Femur (tissue), 1 donor: ENCODE measurements at regions not wholly inside any gene's neighbourhood (a gene's known extent, or its start where the extent isn't known, plus 50 kb on each side); places are given as distances from the start of the nearest gene placed in this dataset.

Experiments used
- DNase-seq: peaks from one replicate; pipeline ENCODE4 v3.0.0-alpha.2; 2017

DNA sequence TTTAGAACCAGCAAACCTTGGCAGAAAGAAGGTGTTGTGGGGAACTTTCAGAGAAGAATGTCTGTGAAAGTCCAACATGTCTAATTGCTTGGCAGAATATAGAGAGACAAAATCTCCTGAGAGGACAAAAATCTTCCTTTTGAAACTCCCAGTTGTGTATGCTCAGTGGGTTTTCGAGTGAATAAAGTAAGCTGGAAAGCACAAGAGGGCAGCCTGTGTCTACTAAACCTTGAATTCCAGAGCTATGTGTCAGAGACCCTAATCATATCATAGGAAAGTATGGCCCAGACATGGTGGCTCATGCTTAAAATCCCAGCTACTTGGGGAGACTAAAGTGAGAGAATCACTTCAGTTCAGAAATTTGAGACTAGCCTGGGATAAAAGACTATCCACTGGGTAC lies 661.2 kb downstream of the SLC16A7 start:
- no peak for DNase-seq

DNA sequence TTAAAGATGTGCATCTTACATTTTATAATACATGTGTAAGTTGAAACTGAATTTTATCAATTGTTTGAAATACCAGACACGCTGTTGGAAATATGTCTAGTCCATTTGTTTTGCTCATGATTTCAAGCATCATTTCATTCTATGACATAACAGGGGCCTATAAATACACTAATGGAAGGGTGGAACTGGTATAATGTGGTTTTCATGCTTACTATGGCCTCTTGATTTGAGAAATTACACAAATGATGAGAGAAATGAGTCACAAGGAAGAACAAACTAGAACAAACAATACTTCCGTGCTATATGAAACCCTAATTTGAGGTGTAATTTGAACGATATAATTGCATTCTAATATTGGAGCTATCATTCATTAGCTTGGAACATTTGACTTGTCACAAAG lies 663.4 kb downstream of the SLC16A7 start:
- no peak for DNase-seq

DNA sequence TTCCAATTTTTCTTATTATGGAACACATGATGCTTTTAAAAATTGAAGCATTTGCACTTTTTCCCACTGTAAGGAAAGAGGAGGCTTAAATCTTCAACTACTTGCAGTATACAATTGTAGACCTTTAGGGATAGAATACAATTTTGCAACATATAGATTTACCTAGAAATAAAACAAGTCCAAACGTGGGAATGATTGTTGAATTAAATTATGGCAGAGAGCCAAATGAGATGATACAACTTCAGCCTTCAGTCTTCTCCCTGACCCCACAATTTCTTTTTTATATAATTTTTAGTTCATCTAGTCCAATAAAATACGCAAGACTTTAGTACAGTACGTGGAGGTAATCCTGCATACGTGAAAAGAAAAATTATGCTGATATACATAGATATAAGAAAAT lies 666.5 kb downstream of the SLC16A7 start:
- DNase-seq, result no peak

DNA sequence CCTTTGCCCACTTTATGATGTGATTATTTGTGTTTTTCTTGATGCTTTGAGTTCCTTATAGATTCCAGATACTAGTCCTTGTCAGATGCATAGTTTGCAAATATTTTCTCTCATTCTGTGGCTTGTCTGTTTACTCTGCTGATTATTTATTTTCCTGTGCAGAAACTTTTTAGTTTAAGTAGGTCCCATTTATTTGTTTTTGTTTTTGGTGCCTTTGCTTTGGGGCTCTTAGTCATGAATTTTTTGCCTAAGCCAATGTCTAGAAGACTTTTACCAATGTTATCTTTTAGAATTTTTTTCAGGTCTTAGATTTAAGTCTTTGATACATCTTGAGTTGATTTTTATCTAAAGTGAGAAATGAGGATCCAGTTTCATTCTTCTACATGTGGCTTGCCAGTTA lies 667.3 kb downstream of the SLC16A7 start:
- no peak for DNase-seq

DNA sequence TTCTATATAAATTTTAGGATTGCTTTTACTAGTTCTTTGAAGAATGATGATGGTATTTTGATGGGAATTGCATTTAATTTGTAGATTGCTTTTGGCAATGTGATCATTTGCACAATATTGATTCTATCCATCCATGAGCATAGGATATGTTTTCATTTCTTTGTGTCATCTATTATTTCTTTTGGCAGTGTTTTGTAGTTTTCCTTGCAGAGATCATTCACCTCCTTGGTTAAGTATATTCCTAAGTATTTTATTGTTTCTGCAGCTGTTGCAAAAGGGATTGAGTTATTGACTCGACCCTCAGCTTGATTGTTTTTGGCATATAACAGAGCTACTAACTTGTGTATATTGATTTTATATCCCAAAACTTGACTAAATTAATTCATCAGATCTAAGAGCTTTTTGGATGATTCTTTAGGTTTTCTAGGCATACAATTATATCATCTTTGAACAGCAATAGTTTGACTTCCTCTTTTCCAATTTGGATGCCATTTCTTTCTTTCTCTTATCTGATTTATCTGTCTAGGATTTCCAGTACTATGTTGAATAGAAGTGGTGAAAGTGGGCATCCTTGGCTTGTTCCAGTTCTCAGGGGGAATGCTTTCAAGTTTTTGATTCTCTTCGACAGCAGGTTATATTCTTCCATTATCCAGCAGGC lies 668.1 kb downstream of the SLC16A7 start:
- DNase-seq, result no peak

DNA sequence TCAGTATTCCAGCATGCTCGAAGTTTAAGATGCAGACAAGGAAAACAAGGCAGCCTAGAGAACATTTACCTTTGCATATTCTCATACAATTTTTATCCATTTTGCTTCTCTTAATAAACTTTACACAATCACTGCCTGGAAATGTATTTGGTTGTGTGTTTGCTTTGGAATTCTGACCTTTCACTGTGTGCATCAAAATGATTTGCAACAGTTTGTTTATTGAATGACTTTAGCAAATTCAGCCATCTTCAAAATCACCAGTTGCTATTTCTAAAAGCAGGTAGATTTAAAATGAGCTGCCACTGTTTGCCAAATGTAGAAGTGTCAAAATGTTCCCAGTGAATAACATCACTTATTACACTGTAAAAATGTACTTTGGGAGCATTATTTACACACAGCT lies 669.9 kb downstream of the SLC16A7 start:
- DNase-seq, result no peak

DNA sequence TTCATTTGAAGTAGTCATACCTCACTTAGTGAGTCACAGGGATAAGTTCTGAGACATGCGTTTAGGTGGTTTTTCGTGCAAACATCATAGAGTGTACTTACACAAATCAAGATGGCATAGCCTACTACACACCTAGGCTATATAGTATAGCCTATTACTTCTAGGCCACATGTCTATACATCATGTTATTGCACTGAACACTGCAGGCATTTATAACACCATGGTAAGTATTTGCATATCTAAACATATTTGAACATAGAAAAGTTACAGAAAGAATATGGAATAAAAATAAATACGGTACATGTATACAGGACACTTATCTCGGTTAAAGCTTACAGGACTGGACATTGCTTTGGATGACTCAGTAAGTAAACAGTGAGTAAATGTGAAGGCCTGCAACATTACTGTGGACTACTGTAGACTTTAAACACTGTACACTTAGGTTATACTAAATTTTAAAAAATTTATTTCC lies 670.6 kb downstream of the SLC16A7 start:
- no peak for DNase-seq

DNA sequence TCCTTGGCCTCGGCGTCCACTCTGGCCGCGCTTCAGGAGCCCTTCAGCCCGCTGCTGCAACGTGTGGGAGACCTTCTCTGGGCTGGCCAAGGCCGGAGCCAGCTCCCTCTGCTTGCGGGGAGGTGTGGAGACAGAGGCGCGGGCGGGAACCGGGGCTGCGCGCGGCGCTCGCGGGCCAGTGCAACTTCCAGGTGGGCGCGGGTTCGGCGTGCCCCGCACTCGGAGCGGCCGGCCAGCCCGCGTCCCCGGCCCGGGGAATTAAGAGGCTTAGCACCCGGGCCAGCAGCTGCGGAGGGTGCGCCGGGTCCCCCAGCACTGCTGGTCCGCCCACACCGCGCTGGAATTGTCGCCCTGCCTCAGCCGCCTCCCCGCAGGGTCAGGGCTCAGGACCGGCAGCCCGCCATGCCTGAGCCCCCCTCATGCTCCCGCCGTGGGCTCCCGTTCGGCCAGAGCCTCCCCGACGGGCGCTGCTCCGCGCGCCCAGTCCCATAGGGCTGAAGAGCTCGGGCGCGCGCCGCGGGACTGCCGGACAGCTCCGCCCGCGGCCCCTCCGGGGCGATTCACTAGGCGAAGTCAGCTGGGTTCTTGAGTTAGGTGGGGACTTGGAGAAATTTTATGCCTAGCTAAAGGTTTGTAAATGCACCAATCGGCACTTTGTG lies 673.9 kb downstream of the SLC16A7 start:
- DNase-seq, result no peak

DNA sequence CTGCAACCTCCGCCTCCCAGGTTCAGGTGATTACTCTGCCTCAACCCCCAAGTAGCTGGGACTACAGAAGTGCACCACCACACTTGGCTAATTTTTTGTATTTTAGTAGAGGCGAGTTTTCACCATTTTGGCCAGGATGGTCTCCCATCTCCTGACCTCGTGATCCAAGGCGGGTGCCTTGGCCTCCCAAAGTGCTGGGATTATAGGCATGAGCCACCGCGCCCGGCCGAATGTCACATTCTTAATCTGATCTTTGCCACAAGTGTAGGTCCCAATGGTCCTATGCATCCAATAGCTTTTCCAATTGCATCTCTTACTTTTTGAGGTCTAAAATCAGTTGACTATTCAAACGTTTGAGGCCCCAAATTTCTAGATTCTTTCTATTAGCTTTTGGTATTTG lies 676.0 kb downstream of the SLC16A7 start:
- no peak for DNase-seq

DNA sequence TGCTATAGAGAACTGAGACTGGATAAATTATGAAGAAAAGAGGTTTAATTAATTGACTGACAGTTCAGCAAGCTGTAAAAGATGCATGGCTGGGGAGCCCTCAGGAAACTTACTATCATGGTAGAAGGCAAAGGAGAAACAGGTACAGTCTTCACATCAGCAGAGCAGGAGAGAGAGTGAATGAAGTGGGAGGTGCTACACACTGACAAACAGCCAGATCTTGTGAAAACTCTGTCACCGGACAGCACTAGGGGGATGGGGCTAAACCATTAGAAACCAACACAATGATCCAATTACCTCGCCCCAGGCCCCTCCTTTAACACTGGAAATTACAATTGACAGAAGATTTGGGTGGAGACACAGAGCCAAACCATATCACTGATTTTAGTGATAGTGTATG lies 682.4 kb downstream of the SLC16A7 start:
- DNase-seq, result no peak

DNA sequence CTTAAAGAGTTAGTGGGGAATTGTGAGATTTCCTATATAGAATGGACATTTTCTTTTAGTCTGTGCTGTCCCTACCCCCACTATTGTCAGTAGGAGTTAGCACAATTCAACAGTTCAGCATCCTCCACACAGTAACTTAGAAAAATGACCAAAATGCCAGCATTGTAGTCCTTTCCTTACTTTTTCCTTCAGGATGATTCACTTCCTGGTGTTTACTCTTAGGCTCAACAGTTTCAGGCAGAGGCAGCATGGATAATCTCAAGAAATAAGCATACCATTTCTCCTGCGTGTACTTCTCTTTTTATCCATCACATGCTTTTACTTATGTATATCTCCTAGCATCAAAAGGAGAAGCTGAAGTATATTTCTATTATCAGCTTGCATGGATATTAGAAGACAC lies 683.4 kb downstream of the SLC16A7 start:
- DNase-seq, result no peak

DNA sequence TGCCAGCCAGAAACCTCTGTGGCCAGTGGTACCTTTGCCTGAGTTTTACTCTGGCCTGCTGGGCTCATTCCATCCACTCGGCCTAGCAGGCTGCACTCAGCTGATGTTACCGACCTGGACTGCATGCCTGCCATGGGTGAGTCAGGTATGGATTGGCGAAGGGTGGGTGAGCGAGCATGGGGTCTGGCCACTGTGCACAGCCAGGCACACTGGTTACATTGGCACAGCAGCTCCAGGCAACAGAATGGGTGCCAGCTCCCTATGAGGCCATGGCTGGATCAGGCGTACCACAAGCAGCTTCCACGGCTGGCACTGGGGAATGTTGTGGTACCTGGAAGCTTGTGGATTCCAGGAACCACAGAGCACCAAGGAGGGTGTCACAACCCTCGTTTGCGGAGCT lies 685.7 kb downstream of the SLC16A7 start:
- no peak for DNase-seq

DNA sequence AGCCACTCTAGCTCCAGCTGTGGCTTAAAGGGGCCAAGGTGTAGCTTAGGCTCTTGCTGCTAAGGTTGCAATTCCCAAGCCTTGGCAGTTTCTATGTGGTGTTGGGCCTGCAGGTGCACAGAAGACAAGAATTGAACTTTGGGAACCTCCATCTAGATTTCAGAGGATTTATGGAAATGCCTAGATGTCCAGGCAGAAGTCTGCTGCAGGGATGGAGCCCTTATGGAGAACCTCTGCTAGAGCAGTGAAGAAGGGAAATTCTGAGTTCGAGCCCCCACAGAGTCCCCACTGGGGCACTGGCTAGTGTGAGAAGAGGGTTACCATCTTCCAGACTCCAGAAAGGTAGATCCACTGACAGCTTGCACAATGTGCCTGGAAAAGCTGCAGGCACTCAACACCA lies 694.7 kb downstream of the SLC16A7 start:
- DNase-seq, result no peak

DNA sequence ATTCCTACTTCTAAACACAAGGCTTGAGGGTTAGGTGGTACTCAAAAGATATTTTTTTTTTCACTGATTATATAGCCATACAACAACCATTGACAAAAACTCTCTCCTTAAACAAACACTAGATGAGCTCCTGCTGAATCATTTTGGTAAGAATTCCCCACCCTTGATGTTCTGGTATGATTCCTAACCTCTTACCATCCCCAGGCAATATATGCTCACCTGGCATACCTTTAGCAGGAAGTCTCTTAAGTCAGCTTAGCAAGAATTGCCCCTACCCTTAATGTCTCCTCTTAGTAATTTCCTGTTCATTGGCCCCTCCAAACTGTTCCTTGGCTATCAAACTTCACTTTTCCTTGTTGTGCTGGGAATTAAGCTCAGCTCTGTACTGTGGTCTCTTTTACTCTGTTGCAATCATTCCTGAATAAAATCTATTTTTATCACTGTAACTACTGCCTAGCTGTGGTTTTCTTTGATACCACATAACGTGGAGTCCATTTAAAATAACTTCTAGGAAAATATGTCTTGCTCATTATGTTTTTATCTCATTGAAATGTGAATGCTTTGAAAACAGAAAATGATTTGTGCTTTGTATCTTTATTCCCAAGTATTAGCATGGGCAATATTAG lies 712.6 kb downstream of the SLC16A7 start:
- DNase-seq, result no peak

DNA sequence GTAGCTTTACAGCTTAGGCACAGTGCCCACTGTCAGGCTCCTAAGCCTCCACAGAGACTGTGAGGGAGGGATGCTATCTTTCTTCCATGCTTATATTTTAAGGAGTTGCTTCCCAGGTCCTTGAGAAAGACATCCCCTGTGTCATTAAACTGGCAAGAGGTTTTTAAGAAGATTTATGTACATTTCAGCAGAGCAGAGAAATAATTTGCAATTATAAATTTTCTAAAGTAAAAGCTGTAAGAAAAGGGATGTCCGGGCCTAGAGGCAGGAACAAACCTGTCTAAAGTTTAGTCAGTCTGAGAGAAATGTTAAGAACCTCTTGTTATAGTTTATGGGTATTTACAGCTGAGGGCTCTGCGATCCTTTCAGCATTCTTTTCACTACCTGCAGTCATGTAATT lies 716.1 kb downstream of the SLC16A7 start:
- DNase-seq, result no peak

DNA sequence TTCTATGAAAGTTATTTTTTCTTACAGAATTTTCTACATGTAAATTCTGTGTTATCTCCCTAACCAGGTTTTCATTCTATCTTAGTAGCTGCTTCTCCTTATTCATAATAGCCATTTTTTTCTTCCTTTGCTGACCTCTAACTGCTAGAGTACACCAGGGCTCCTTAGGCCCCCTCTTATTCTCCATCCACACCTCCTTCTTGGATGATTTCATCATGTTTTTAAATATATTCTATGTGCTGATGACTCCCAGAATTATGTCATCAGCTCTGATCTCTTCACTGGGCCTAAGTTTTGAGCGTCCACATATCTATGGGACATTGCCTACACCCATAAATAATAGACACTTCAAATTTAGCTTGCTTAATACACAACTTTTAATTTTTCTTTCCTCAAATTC lies 721.5 kb downstream of the SLC16A7 start:
- no peak for DNase-seq

DNA sequence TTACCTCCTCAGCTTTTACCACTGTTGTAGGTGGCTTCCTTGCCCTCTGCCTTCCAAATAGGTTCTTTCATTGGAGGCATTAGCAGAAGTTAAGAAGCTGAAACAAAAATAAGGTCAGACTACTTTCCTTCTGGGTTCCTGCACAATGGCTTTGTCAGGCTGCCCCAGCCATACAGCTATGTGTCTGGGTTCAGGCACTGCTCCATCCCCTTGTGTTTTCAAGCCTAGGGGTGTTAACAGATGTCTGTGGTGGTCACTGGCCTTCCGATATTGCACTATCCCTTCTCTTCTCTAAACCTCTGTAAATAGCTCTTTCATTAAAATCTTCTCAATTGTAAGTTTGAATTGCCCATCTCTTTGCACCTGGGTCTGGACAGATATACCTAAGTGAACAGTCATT lies 728.9 kb downstream of the SLC16A7 start:
- no peak for DNase-seq

DNA sequence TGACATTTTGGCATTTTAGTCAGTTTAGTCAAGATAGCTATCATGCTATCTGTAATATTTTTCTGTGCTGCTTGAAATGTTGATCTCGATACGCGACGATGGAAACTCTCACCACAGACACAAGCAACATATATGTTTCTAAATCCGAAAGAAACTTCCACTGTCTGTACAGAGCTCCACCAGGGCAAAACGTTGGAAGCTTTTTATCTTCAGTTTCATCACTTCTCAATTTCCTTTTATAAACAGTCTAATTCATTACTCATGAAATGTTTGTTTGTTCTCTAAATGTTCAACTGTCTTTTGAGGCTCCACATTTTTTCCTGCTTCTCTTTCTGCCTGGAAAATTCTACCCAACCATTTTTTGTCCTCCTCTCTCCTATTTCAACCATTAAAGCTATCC lies 737.6 kb downstream of the SLC16A7 start:
- no peak for DNase-seq

DNA sequence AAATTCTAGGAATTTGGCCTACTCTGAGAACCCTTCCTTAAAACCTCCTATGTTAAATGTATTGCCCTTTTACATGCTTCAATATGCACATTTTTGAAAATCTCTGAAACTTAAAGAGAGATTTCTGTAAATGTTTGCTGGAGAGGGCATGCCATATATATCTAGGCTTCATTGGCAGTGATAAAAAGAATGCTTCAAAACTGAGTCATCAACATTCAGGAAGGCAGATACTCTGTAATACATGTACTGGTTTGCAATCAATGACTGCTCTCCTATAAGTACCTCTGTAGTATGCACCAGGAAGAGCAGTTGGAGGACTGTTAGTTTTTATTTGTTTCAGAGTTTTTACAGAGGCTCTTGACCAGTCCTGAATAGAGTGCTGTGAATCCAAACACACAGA lies 739.9 kb downstream of the SLC16A7 start:
- no peak for DNase-seq

DNA sequence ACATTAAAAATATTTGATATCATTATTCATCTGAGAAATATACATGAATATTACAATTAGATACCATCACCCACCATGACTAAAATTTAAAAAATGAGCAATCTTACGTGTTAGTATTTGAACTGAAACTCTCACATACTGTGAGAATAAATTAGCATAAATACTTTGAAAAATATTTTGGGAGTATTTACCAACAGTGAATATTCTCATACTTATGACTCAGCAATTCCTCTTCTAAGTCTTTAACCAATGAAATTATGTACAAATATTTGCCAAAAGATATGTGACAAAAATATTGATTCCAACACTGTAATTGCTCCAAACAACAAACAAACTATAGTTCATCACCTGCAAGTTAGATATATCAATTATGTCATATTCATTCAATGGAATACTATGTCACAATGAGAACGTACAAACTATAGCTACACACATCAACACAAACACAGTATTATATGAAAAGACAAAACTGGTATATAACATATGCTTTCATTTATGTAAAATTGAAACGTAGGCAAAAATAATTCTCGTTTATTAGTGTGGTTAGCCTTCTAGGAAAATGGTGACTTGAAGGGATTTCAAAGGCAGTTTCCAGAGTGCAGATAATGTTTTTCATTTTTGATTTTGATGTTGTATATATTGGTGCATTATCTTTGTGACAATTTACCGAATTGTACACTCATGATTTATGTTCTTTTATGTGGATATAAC lies 742.2 kb downstream of the SLC16A7 start:
- DNase-seq, result no peak

DNA sequence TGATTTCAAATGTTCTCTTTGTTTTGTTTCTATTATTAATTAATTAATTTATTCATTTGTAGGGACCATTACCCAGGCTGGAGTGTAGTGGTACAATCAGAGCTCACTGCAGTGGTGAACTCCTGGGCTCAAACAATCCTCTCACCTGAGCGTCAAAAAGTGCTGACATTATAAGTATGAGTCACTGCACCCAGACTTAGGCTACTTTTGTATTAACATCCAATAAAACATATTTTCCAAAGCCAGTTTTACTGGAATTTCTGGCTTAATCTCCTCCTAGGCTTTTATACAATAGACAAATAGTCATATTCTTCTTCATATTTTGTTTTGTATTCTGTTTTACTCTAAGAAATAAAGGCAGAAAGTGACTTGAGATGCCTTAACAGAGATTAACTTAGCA lies 749.6 kb downstream of the SLC16A7 start:
- DNase-seq, result no peak

DNA sequence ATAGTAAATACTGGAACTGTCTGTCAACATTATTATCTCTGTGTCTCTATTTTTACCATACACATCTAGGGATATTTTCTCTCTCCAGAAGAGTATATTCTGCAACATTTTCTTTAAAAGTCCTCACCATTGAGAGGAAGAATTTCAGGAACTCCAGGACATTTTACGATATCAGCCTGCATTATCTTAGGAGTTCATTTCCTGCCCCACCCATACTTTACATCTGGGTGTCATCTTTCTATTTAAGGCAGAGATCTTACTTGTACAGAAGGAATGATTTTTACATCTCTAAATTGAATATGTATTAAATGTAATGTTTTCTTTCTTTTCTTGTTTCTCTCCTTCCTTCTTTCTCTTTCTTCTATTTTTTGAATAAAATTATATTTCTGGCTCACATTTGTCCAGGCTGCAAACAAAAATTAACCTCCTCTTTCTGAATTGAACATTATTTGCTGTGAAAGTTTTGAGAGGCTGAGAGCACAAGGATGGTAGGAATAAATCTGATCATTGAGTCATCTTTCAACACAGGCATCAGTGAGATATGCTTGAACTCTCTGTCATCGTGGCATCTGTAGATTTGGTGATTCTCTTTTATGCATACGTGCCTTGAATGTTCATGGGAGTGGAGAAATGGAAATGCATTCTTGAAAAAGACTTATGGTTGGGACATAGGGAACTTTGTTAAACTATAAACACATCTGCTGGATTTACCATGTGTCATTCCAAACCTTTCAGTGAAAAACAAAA lies 753.6 kb downstream of the SLC16A7 start:
- DNase-seq, result no peak

DNA sequence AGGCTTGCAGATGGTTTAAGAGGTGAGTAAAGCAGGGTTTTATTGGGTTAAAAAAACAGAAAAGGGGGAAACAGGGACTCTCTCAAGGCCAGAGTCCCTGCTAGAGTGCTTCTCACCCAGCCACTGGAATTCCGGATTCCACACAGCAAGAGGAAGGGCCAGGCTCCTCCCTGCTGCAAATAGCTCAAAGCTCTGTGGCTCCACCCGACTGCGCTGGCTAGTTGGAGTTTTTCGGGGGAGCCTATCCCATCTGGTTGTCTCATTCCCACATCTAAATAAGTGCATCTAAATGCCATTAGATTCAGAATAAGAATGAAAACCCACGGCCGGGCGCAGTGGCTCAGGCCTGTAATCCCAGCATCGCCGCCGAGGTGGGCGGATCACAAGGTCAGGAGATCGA lies 791.5 kb downstream of the SLC16A7 start:
- DNase-seq, result no peak
